Activated naive CD4-positive, alpha-beta T cell treated with anti-CD3 and anti-CD28 coated beads, Interleukin-2, amount 50 U/mL, for 72 hours (primary cell): ENCODE measurements at regions not wholly inside any gene's neighbourhood (a gene's known extent, or its start where the extent isn't known, plus 50 kb on each side); places are given as distances from the start of the nearest gene placed in this dataset.
A peak's percentile ranks its signal among the peaks of the same experiment; 100 is the strongest.
"Not testable (repeated sequence)": the region's sequence is repeated elsewhere in the genome, so short reads cannot be mapped to it uniquely, and the experiment has no call there.

Source experiments
- ATAC-seq, 2 donors: fragments of 150-1000 bp; cut with Tn5 transposase; 2 replicates each; pipeline ENCODE4 v1.10.0; 2021; ENCODE audit warnings: mild to moderate bottlenecking in 2 of 2, moderate library complexity in 2 of 2
- DNase-seq, 2 donors: peaks; one replicate each; pipeline ENCODE4 v3.0.0; 2021 to 2022; ENCODE audit warnings: low spot score in 2 of 2
- H3K27ac Mint-ChIP-seq, 2 donors: one replicate each; pipeline ENCODE4 v1.8.0; 2022; ENCODE audit warnings: mild to moderate bottlenecking in 2 of 2, mixed read lengths in 2 of 2
- H3K36me3 Mint-ChIP-seq, 2 donors: one replicate each; pipeline ENCODE4 v1.8.0; 2022; ENCODE audit warnings: mixed read lengths in 2 of 2
- H3K9me3 Mint-ChIP-seq, 2 donors: one replicate each; pipeline ENCODE4 v1.8.0; 2022; ENCODE audit warnings: mixed read lengths in 2 of 2

DNA sequence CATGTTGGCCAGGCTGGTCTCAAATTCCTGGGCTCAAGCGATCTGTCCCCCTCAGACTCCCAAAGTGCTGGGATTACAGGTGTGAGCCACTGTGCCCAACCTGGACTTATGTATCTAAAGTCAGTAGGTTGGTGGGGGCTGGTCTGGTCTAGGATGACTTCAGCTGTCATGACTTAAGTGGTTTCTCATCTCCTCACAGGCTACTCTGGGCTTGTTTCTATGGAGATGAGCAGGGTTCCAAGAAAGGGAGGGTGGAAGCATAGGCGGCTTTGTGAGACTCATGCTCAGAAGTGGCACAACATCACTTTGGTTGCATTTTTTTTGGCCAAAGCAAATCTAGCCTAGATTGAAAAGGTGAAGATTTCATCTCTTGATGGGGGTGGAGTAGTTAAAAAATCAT is 115.9 kb upstream of the IVNS1ABP start:
- Mint-ChIP-seq H3K9me3 (peaks cover 0 to 4% of the 10 kb centered on the region in 2 donors), H3K36me3 (peaks cover 0 to 11% of the 10 kb centered on the region in 2 donors), H3K27ac (no peak overlapping the region)
- DNase-seq (no peak), ATAC-seq (peak in 1 of 2 donors; percentile 37)

DNA sequence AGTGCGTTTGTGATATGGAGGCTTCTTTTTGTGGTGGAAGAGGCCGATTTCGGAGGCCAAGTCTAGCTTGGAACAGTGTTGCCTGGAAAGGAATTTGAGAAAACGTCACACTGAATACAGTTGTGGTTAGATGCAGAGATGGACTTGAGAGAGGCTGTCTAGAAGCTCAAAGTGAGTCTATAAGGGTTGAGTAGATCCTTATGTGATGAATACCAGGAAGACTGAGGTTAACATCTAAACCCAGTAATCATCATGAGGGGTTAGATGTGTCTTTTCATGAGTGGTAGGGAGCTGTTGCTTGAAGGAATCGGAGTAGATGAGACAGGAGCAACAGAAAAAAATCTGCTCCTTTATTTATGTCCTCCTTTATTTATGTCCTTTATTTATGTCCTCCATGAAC is 114.6 kb upstream of the IVNS1ABP start:
- H3K36me3 Mint-ChIP-seq = peaks cover 0 to 11% of the 10 kb centered on the region in 2 donors
- DNase-seq = no peak
- peaks cover 0 to 4% of the 10 kb centered on the region in 2 donors for H3K9me3 Mint-ChIP-seq
- H3K27ac Mint-ChIP-seq = no peak overlapping the region
- ATAC-seq = no peak

DNA sequence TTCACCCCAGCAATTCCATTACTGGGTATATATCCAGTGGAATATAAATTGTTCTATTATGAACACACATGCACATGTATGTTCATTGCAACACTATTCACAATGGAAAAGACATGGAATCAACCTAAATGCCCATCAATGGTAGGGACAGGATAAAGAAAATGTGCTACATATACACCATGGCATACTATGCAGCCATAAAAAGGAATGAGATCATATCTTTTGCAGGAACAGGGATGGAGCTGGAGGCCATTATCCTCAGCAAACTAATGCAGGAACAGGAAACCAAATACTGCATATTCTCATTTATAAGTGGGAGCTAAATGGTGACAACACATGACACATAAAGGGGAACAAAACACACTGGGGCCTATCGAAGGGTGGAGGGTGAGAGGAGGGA is 112.6 kb upstream of the IVNS1ABP start:
- not testable (repeated sequence) for DNase-seq, ATAC-seq, H3K9me3 Mint-ChIP-seq, H3K27ac Mint-ChIP-seq
- peaks cover 0 to 11% of the 10 kb centered on the region in 2 donors for H3K36me3 Mint-ChIP-seq

DNA sequence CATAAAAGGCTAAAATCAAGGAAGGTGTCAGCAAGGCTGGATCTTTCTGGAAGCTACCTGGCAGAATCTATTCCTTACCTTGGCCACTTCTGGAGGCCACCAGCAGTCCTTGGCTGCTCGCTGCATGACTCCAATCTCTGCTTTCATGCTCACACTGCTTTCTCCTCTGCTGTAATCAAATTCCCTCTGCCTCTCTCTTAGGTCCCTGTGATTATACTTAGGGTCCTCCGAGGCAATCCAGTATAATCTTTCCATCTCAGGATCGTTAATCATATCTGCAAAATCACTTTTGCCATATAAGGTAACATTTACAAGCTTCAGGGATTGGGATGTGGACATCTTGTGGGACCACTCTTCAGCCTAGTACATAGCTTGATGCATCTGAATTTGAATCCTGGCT is 110.7 kb upstream of the IVNS1ABP start:
- peaks cover 0 to 4% of the 10 kb centered on the region in 2 donors for H3K9me3 Mint-ChIP-seq
- H3K27ac Mint-ChIP-seq = no peak overlapping the region
- DNase-seq = no peak
- no peak for ATAC-seq
- peaks cover 0 to 7% of the 10 kb centered on the region in 2 donors for H3K36me3 Mint-ChIP-seq

DNA sequence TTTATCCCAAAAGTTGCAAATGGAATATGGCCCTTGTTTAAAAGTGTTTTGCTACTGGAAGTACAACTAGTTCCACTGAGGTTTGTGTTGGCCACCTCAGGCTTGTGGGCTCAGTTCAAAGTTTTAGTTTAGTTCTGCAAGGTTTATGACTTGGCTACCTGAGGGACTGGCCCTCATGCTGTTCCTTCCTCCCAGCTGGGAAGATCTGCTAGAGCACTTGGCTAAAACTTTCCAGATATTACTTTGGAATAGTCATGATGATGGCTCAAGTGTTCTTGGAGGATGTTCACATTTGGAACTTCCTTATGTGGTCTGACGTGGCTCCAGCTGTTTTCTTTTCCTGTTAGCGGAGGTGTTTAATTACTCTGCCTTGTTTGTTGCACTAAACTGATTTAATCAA is 110.2 kb upstream of the IVNS1ABP start:
- ATAC-seq (no peak), DNase-seq (no peak)
- H3K36me3 Mint-ChIP-seq = peaks cover 0 to 1% of the 10 kb centered on the region in 2 donors
- no peak overlapping the region for H3K27ac Mint-ChIP-seq
- H3K9me3 Mint-ChIP-seq = peaks cover 0 to 4% of the 10 kb centered on the region in 2 donors

DNA sequence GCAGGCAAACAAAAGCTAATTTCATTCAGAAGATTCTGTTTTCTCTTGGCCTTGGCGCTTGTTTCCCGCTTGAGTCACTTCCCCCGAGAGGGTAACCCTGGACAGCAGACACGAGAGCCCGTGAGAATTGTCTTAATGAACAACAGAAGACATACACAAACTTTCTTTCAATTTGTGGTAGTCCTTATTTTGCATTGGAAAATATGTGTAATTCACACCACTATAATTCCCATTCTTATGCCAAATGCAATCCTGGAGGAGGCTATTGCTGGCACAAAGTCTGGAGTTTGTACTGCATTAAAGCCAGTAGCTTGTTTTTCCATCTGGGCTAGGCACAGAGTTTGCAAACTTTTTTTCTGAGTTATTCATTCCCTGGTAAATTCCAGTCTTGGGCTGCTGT is 109.8 kb upstream of the IVNS1ABP start:
- H3K36me3 Mint-ChIP-seq = no peaks in the 10 kb centered on the region

DNA sequence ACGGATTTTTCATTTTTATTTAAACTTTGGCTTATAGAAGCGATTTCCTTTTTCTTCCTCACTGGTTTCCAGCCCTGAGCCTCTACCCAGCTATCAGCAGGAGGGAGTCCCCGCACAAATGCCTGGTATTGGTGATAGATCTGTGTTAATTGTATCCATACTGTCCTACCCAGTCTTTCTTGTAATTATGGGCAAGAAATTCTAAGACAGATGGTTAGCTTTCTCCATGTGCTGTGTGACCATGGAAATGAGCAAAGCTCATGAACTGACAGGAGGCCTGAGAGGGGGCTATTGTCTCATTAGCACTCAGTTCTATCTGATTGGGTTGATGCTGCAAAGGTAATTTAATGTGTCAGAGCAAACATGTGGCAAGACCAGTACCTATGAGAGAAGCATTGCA is 108.1 kb upstream of the IVNS1ABP start:
- no peak overlapping the region for H3K27ac Mint-ChIP-seq
- ATAC-seq = no peak
- no peak for DNase-seq
- H3K9me3 Mint-ChIP-seq = peaks cover 0 to 4% of the 10 kb centered on the region in 2 donors
- H3K36me3 Mint-ChIP-seq = no peaks in the 10 kb centered on the region

More for the DNA sequence above, 109.8 kb upstream of the IVNS1ABP start:
- H3K27ac Mint-ChIP-seq = no peak overlapping the region
- H3K9me3 Mint-ChIP-seq = peaks cover 0 to 4% of the 10 kb centered on the region in 2 donors
- ATAC-seq = no peak
- no peak for DNase-seq

DNA sequence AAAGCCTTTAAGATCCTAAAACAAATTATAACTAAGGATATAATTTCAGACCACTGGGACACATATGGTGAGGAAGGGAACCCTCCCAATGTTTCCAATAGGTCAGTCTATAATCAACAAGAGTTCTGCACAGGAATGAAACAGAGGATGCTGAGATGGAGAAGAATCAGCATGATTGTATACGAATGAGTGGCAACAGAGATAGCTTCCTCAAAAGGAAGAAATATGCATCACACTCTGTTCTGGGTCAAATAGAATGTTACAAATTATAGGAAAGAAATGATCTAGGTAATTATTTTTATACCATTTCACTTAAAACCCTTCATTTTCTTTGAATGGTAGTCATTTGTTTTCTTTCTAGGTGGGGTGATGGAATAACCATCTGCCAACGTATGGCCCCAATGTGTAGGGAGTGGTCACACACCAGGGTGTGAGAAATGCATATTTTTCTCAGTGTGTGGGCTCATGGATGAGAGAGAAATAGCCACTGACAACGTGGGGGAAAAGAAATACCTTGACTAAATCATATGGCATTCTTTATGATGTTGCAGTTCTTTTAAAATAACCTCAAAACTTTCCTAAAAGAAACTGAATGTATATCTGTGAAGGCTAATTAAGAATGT is 104.6 kb upstream of the IVNS1ABP start:
- H3K36me3 Mint-ChIP-seq = no peaks in the 10 kb centered on the region
- no peak overlapping the region for H3K27ac Mint-ChIP-seq

DNA sequence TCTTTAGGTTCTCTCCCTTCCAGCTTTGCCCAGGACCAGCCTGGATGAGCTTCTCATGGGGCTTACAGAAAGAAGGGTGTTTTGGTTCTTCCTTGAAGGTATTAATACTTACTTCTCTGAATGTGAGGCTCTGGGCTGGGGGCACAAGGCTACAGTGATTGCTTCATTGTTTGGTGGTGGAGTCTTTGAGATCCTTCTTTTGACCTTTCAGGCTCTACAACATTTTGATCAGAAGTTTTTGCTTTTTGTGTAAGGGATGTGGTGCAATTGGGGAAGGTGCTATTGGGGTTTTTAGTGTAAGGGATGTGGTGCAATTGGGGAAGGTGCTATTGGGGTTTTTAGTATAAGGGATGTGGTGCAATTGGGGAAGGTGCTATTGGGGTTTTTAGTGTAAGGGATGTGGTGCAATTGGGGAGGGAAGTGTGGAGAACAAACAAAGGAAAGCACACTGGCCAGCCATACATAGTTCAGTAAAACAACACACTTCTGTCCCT is 103.6 kb upstream of the IVNS1ABP start:
- ATAC-seq = peak; percentile 34 to 39
- DNase-seq = no peak
- Mint-ChIP-seq H3K27ac (no peak overlapping the region), H3K36me3 (no peaks in the 10 kb centered on the region), H3K9me3 (no peaks in the 10 kb centered on the region)

More for the DNA sequence above, 104.6 kb upstream of the IVNS1ABP start:
- ATAC-seq (no peak), DNase-seq (no peak)
- no peaks in the 10 kb centered on the region for H3K9me3 Mint-ChIP-seq

DNA sequence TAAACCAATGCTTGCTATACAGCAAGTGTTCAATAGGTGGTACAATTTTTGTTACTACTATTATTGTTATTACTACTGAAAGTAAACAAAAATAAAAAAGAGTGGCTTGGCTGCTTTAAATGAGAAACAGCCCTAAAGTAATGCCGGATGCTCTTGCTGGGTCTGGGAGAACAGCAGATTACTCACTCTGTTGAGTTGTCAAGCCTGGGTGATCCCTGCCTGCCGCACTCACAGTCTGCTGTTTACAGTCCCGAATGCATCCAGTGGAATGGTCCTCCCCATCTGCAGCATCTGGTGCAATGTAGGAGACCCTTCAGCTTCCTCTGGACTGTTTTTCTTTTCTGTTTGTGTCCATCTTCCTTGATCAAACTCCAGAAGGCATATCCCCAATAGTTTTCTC is 102.7 kb upstream of the IVNS1ABP start:
- no peak for ATAC-seq
- no peak for DNase-seq
- Mint-ChIP-seq H3K27ac (no peak overlapping the region), H3K36me3 (no peaks in the 10 kb centered on the region), H3K9me3 (no peaks in the 10 kb centered on the region)

DNA sequence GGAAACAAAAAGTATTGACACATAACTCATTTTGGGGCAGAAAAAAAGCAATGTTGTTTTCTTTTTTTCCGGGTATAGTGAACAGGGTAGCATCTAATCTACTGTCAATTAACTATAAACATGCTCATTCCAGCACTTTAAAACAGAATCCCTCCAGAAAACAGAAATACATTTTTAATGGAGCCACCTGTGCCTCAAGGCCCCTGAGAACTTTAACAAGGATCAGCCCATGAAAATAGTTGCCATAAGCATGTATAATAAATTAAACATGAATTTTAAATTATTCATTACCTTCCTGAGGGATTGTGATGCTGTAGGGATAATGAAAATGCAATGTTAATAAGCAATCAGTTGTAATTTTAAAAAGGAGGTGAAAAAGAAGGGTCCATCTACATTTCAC is 101.4 kb upstream of the IVNS1ABP start:
- Mint-ChIP-seq H3K9me3 (no peaks in the 10 kb centered on the region), H3K36me3 (no peaks in the 10 kb centered on the region), H3K27ac (no peak overlapping the region)
- ATAC-seq = no peak
- DNase-seq = no peak

DNA sequence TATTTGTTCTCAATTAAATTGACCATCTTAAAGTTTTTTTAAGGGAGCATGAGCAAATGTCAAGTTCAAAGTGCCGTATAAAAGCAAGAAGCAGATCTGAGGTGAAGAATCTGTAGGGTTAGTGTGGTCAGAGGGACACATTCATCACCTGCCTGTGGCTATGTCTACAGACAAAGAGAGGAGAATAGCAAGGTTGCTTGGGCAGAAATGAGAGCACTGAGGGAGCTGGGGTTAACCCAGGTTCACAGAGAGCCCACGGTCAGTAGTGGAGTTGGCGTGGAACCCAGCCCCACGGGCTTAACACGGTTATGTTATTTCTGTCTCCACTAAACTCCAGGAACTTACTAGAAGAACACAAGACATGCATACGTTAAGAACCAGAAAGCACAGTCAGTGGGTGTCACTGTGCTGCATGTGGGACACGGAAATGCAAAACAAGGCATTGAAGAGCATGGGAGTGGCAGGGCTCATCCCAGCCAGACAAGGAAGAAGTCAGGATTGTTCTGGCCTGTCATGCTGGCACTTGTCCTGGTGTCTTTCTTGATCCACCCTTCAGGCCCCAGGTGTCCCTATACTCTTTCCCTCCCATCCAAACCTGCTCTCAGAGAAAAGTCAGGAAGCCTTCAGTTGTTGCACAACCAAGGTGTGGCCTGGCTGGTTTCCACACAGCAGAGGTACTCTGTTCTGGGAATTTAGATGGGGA is 95.5 kb upstream of the IVNS1ABP start:
- H3K36me3 Mint-ChIP-seq = peaks cover 0 to 1% of the 10 kb centered on the region in 2 donors
- DNase-seq (no peak), ATAC-seq (no peak)
- peak overlapping the region in 1 of 2 donors; percentile 4 for H3K27ac Mint-ChIP-seq
- no peaks in the 10 kb centered on the region for H3K9me3 Mint-ChIP-seq

DNA sequence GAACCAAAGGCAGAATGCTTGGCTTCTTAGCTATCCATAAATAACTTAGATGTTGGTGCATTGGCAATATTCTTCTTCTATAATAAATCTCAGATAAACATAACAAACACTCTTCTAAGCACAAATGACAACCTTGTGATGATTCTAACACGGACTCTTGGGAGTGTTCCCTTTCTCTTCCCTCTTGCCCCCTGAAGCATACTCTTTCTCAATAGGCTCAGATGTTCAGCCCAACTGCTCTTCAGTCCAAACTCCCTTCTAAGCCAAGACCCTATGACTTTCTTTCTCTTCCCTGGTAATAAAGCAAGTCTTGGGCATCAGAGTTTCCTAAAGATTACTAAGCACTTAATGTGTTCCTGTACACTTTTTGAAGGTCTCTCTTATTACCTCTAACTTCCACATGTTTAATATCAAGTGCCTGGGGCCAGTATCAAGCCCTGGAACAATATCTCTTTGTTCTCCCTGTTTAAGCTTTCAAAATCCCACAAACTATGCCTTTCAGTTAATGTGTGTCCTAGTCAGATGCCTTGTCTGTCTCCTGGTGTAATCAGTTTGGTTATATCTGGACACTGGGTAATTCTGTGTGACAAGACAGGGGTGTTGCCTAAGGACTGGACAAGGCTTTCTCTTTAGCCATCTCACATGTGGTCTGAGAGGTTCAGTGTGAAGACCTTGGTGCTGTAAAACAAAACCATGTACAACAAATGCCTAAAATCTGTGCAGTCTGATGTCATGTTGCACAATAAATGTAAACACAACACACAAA is 92.9 kb upstream of the IVNS1ABP start:
- no peak for ATAC-seq
- no peak for DNase-seq
- Mint-ChIP-seq H3K27ac (no peak overlapping the region), H3K36me3 (peaks cover 0 to 6% of the 10 kb centered on the region in 2 donors), H3K9me3 (no peaks in the 10 kb centered on the region)

DNA sequence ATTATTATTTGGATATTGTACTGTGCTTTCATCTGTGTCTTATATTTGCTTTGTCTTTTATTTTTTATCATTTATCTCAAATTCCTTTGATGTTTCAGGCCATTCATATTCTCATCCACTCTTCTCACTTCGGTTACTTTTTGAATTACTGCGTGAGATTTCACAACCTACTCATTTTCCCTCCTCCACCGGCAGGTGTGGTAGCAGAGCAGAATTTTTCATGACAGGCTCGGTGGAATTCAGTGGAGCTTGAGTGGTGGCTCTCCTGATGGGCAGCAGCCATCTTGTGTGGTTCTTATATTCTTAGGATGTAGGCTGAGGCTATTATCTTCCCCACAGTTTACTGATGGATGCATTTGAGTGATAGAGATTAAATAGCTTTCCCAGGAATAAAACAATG is 92.3 kb upstream of the IVNS1ABP start:
- Mint-ChIP-seq H3K36me3 (peaks cover 0 to 6% of the 10 kb centered on the region in 2 donors), H3K27ac (no peak overlapping the region), H3K9me3 (no peaks in the 10 kb centered on the region)
- no peak for DNase-seq
- no peak for ATAC-seq

DNA sequence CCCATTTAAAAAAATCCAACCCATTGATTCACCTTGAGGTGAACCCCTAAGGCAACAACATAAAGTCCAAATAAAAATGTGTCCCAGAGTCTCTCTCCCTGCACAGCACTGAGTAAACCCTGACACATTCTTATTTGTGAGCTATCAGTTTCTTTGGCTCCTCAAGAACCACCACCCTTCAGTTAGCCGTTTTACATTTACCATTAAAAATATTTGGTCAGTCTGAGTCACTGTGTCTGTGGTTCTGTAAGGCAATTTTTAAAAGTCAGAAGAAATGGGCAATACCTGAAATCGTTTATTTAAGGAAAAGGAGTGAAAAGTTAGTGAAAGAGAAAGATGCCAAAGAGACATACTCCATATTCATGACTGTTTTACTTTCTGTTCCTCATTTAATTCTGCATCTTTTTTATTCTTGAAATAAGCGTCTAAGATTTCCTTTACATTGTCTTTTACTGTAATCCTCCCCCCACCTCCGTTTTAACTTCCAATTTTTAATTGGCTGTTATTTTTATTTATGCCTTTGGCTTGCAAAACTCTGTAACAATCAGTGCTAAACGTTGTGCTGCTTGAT is 91.7 kb upstream of the IVNS1ABP start:
- peaks cover 0 to 6% of the 10 kb centered on the region in 2 donors for H3K36me3 Mint-ChIP-seq
- no peaks in the 10 kb centered on the region for H3K9me3 Mint-ChIP-seq
- H3K27ac Mint-ChIP-seq = no peak overlapping the region
- ATAC-seq (no peak), DNase-seq (no peak)

DNA sequence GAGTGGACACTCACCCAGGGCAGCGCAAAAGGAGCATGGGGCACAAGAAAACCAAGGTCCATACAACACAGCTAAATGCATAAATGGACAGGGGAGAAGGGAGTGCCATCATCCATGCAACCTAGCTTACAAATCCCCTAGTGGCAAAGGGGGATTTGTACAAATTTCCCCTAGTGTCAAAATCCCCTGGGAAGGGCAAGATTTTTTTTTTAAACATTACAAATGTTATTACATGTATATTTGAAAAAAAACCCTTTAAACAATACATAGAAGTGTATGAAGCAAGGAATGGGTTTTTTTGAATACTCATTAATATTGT is 89.6 kb upstream of the IVNS1ABP start:
- no peak overlapping the region for H3K27ac Mint-ChIP-seq
- no peak for DNase-seq
- no peak for ATAC-seq
- no peaks in the 10 kb centered on the region for H3K9me3 Mint-ChIP-seq
- peaks cover 0 to 6% of the 10 kb centered on the region in 2 donors for H3K36me3 Mint-ChIP-seq
